ENCODE measurements at regions not wholly inside any gene's neighbourhood (a gene's known extent, or its start where the extent isn't known, plus 50 kb on each side); places are given as distances from the start of the nearest gene placed in this dataset.

DNA sequence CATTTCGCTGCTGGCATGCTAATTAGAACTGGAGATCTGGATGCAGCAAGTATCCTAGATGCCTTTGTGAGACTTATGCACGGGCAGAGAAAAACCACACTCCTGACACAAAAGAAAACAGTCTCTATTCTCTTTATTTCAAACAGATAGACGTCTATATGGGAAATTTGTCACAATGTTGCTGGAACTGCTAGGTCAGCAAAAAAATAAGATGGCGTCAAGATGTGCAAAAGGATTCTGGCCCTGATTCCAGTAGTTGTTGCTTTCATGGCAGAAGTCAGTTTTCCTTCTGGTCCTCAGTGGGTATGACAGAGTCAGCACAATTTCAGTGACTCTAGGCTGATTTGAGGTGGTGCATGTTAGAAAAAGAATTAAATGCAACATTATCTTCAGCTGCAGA is 1068.0 kb downstream of the SLITRK5 start:
- DNase-seq (ENCODE audit: low spot score) (no peak), ATAC-seq (no peak)
- Mint-ChIP-seq H3K36me3 (peaks cover 5% of the 10 kb centered on the region), H3K9me3 (peaks cover 13% of the 10 kb centered on the region), H3K4me3 (no peak overlapping the region), H3K27ac (no peak overlapping the region), H3K27me3 (ENCODE audit: low read depth) (no peaks in the 10 kb centered on the region), H3K4me1 (no peaks in the 10 kb centered on the region)
- ChIA-PET CTCF (no interaction called here), POLR2A (no interaction called here)
- TF ChIP-seq ETV6 (CRISPR knock-in tag; IDR thresholded peaks at IDR 0.05) (no peak), CREM (CRISPR knock-in tag; IDR thresholded peaks at IDR 0.05) (no peak), ZNF532 (CRISPR knock-in tag; IDR thresholded peaks at IDR 0.05; ENCODE audit: borderline replicate concordance) (no peak), JAZF1 (CRISPR knock-in tag; IDR thresholded peaks at IDR 0.05) (no peak), PRRX2 (CRISPR knock-in tag; IDR thresholded peaks at IDR 0.05) (no peak), ATF6 (CRISPR knock-in tag; IDR thresholded peaks at IDR 0.05) (no peak), ZNF423 (CRISPR knock-in tag; IDR thresholded peaks at IDR 0.05) (no peak), RELA (CRISPR knock-in tag; IDR thresholded peaks at IDR 0.05; ENCODE audit: borderline replicate concordance) (no peak), ZNF671 (CRISPR knock-in tag; IDR thresholded peaks at IDR 0.05) (no peak), HMGA2 (CRISPR knock-in tag; IDR thresholded peaks at IDR 0.05) (no peak), CREB1 (CRISPR knock-in tag; IDR thresholded peaks at IDR 0.05) (no peak), MYBL2 (CRISPR knock-in tag; IDR thresholded peaks at IDR 0.05) (no peak), FOXK1 (CRISPR knock-in tag; IDR thresholded peaks at IDR 0.05) (no peak), ZNF396 (CRISPR knock-in tag; IDR thresholded peaks at IDR 0.05; ENCODE audit: borderline replicate concordance) (no peak), STAT6 (CRISPR knock-in tag; conservative IDR thresholded peaks at IDR 0.05; ENCODE audit: low read depth) (no peak)
- TF ChIP-seq, protein P1, sequence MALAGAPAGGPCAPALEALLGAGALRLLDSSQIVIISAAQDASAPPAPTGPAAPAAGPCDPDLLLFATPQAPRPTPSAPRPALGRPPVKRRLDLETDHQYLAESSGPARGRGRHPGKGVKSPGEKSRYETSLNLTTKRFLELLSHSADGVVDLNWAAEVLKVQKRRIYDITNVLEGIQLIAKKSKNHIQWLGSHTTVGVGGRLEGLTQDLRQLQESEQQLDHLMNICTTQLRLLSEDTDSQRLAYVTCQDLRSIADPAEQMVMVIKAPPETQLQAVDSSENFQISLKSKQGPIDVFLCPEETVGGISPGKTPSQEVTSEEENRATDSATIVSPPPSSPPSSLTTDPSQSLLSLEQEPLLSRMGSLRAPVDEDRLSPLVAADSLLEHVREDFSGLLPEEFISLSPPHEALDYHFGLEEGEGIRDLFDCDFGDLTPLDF (CRISPR knock-in tag; IDR thresholded peaks at IDR 0.05), result no peak

GRCh38 chr13:88744289-88744688 is 1073.1 kb downstream of the SLITRK5 start:
- CTCF ChIA-PET, result no interaction called here

More at GRCh38 chr13:88744289-88744688, 1073.1 kb downstream of the SLITRK5 start:
- Mint-ChIP-seq H3K27me3 (ENCODE audit: low read depth) (no peaks in the 10 kb centered on the region), H3K4me3 (no peak overlapping the region), H3K9me3 (peaks cover 10% of the 10 kb centered on the region), H3K36me3 (peaks cover 5% of the 10 kb centered on the region), H3K4me1 (no peaks in the 10 kb centered on the region), H3K27ac (no peak overlapping the region)
- DNase-seq (ENCODE audit: low spot score), result no peak
- TF ChIP-seq PRRX2 (CRISPR knock-in tag; IDR thresholded peaks at IDR 0.05) (no peak), GABPB1 (CRISPR knock-in tag; IDR thresholded peaks at IDR 0.05) (no peak), FOXP1 (CRISPR knock-in tag; IDR thresholded peaks at IDR 0.05; ENCODE audit: borderline replicate concordance) (no peak), TP53 (CRISPR knock-in tag; IDR thresholded peaks at IDR 0.05) (no peak), ZNF416 (CRISPR knock-in tag; IDR thresholded peaks at IDR 0.05) (no peak)
- ATAC-seq, result no peak
- POLR2A ChIA-PET, result no interaction called here
